Neural cell (in vitro differentiated cells): ENCODE measurements at regions not wholly inside any gene's neighbourhood (a gene's known extent, or its start where the extent isn't known, plus 50 kb on each side); places are given as distances from the start of the nearest gene placed in this dataset.
"Not testable (repeated sequence)": the region's sequence is repeated elsewhere in the genome, so short reads cannot be mapped to it uniquely, and the experiment has no call there.

Experiments
- H2AFZ ChIP-seq: fragments of 200-600, 300-800 bp; sonication (generic), shearing (Covaris generic); 2 replicates; pipeline ENCODE4 v1.6.0; 2014; ENCODE audit warnings: low read depth, mild to moderate bottlenecking, antibody characterized with exemption, low read length, moderate library complexity
- H3F3A ChIP-seq: fragments of 200-600 bp; shearing (Covaris generic); 2 replicates; pipeline ENCODE4 v1.6.1; 2016; ENCODE audit warnings: mild to moderate bottlenecking, moderate library complexity, mixed read lengths, antibody characterized with exemption, low read length; ENCODE audit not compliant: insufficient read depth, poor library complexity, severe bottlenecking
- H3K27ac ChIP-seq: fragments of 200-600, 300-800 bp; sonication (generic), shearing (Covaris generic); 2 replicates; pipeline ENCODE4 v1.5.1; 2014; ENCODE audit warnings: mild to moderate bottlenecking, low read length, moderate library complexity
- H3K27me3 ChIP-seq: fragments of 300-800, 200-600 bp; sonication (generic), shearing (Covaris generic); 2 replicates; pipeline ENCODE4 v1.6.0; 2014; ENCODE audit warnings: mild to moderate bottlenecking, low read depth, low read length, moderate library complexity; ENCODE audit not compliant: insufficient read depth
- H3K36me3 ChIP-seq: fragments of 300-800, 200-600 bp; sonication (generic), shearing (Covaris generic); 2 replicates; pipeline ENCODE4 v1.5.1; 2014; ENCODE audit warnings: mild to moderate bottlenecking, antibody characterized with exemption, low read length, moderate library complexity; ENCODE audit not compliant: insufficient read depth
- H3K4me2 ChIP-seq: fragments of 300-800, 200-600 bp; sonication (generic), shearing (Covaris generic); 2 replicates; pipeline ENCODE4 v1.6.0; 2014; ENCODE audit warnings: mild to moderate bottlenecking, low read length
- H3K4me3 ChIP-seq: fragments of 300-800, 200-600 bp; sonication (generic), shearing (Covaris generic); 2 replicates; pipeline ENCODE4 v1.5.1; 2014; ENCODE audit warnings: mild to moderate bottlenecking, low read length, moderate library complexity
- H3K79me2 ChIP-seq: fragments of 200-600 bp; shearing (Covaris generic); replicated peaks from 2 replicates; pipeline ENCODE4 v1.6.0; 2014; ENCODE audit warnings: mild to moderate bottlenecking, low read length, moderate library complexity; ENCODE audit not compliant: insufficient read depth
- H3K9ac ChIP-seq: fragments of 300-800, 200-600 bp; sonication (generic), shearing (Covaris generic); 2 replicates; pipeline ENCODE4 v1.6.1; 2016; ENCODE audit warnings: mild to moderate bottlenecking, low read length, mixed read lengths
- H3K9me2 ChIP-seq: fragments of 200-600 bp; shearing (Covaris generic); 2 replicates; pipeline ENCODE4 v1.6.1; 2016; ENCODE audit warnings: mild to moderate bottlenecking, low read length, mixed read lengths; ENCODE audit not compliant: insufficient read depth
- H3K9me3 ChIP-seq: fragments of 200-600, 300-800 bp; sonication (generic), shearing (Covaris generic); 2 replicates; pipeline ENCODE4 v1.6.1; 2016; ENCODE audit warnings: mild to moderate bottlenecking, mixed run types, low read length, moderate library complexity, mixed read lengths
- H4K20me1 ChIP-seq: fragments of 200-600 bp; shearing (Covaris generic); 2 replicates; pipeline ENCODE4 v1.6.1; 2016; ENCODE audit warnings: mild to moderate bottlenecking, mixed run types; ENCODE audit not compliant: insufficient read depth
- EP300 ChIP-seq: fragments of 450-650 bp; conservative IDR thresholded peaks from 2 replicates; pipeline ENCODE4 v1.6.1; 2014; ENCODE audit warnings: antibody characterized with exemption, mild to moderate bottlenecking, moderate library complexity; ENCODE audit not compliant: poor library complexity, severe bottlenecking
- EZH2 ChIP-seq: fragments of 200-600, 300-800 bp; shearing (Covaris generic), sonication (generic); IDR thresholded peaks from 2 replicates; pipeline ENCODE4 v1.6.1; 2014; ENCODE audit warnings: antibody characterized with exemption, low read length, borderline replicate concordance, mild to moderate bottlenecking; ENCODE audit not compliant: insufficient read depth, poor library complexity, severe bottlenecking
- MXI1 ChIP-seq: fragments of 450-650 bp; conservative IDR thresholded peaks from 2 replicates; pipeline ENCODE4 v1.6.1; 2014; ENCODE audit warnings: antibody characterized with exemption, mild to moderate bottlenecking; ENCODE audit not compliant: poor library complexity, severe bottlenecking
- POLR2AphosphoS5 ChIP-seq: IDR thresholded peaks from 2 replicates; pipeline ENCODE4 v1.6.1; 2012
- RAD21 ChIP-seq: fragments of 450-650 bp; conservative IDR thresholded peaks from 2 replicates; pipeline ENCODE4 v1.6.1; 2014; ENCODE audit warnings: antibody characterized with exemption, mild to moderate bottlenecking, moderate library complexity
- REST ChIP-seq: IDR thresholded peaks from 2 replicates; pipeline ENCODE4 v1.6.1; 2012; ENCODE audit warnings: borderline replicate concordance
- SMC3 ChIP-seq: fragments of 450-650 bp; conservative IDR thresholded peaks from 2 replicates; pipeline ENCODE4 v1.6.1; 2014; ENCODE audit warnings: antibody characterized with exemption, mild to moderate bottlenecking, moderate library complexity; ENCODE audit not compliant: poor library complexity
- TAF1 ChIP-seq: IDR thresholded peaks from 2 replicates; pipeline ENCODE4 v1.6.1; 2012; ENCODE audit warnings: low read depth
- TF ChIP-seq, protein P1 (sequence below): fragments of 450-650 bp; IDR thresholded peaks from 2 replicates; pipeline ENCODE4 v1.5.1; 2014; ENCODE audit warnings: antibody characterized with exemption, mild to moderate bottlenecking, moderate library complexity; ENCODE audit not compliant: poor library complexity, severe bottlenecking

- H3K4me3 ChIP-seq, H2AFZ ChIP-seq, H3K27ac ChIP-seq, H3F3A ChIP-seq, H3K9me3 ChIP-seq, H3K4me2 ChIP-seq, H3K27me3 ChIP-seq, H3K36me3 ChIP-seq, H3K9me2 ChIP-seq, H3K79me2 ChIP-seq, H4K20me1 ChIP-seq, H3K9ac ChIP-seq: not testable (repeated sequence)
Observed at GRCh38 chr2:126293962-126294361, 362.0 kb upstream of the GYPC start.

DNA sequence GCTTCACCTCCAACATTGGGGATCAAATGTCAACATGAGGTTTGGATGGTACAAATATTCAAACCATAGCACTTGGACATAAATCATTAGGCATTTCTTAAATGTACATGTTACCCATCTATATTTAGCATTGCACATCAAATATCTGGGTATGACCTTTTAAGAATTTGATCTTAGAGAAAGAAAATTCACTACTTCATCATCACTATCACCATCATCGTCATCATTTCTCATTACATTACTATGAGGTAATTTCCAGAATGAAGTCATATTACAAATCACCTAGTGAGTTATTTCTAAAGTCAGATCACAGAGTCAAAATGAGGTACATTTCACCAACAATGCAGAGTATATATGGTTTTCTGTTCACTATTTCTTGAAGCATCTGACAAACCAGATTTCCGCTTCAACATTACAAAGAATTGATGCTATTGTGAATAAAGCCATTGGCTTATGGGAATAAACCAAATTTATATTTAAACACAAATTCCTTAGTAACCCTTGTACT lies 356.4 kb upstream of the GYPC start:
- no peak overlapping the region for H3K4me2 ChIP-seq
- H3K4me3 ChIP-seq, result no peak overlapping the region
- H3K9me3 ChIP-seq, result no peaks in the 10 kb centered on the region
- H4K20me1 ChIP-seq, result no peaks in the 10 kb centered on the region
- no peak overlapping the region for H3K27ac ChIP-seq
- no peaks in the 10 kb centered on the region for H3K9me2 ChIP-seq
- H3K36me3 ChIP-seq, result no peaks in the 10 kb centered on the region
- TF ChIP-seq, protein P1, sequence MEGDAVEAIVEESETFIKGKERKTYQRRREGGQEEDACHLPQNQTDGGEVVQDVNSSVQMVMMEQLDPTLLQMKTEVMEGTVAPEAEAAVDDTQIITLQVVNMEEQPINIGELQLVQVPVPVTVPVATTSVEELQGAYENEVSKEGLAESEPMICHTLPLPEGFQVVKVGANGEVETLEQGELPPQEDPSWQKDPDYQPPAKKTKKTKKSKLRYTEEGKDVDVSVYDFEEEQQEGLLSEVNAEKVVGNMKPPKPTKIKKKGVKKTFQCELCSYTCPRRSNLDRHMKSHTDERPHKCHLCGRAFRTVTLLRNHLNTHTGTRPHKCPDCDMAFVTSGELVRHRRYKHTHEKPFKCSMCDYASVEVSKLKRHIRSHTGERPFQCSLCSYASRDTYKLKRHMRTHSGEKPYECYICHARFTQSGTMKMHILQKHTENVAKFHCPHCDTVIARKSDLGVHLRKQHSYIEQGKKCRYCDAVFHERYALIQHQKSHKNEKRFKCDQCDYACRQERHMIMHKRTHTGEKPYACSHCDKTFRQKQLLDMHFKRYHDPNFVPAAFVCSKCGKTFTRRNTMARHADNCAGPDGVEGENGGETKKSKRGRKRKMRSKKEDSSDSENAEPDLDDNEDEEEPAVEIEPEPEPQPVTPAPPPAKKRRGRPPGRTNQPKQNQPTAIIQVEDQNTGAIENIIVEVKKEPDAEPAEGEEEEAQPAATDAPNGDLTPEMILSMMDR, result no peak
- TF ChIP-seq SMC3 (no peak), MXI1 (no peak), TAF1 (no peak), EZH2 (no peak)
- H2AFZ ChIP-seq, result no peak overlapping the region
- no peaks in the 10 kb centered on the region for H3K79me2 ChIP-seq
- H3F3A ChIP-seq, result no peaks in the 10 kb centered on the region
- no peak overlapping the region for H3K9ac ChIP-seq
- H3K27me3 ChIP-seq, result no peaks in the 10 kb centered on the region

DNA sequence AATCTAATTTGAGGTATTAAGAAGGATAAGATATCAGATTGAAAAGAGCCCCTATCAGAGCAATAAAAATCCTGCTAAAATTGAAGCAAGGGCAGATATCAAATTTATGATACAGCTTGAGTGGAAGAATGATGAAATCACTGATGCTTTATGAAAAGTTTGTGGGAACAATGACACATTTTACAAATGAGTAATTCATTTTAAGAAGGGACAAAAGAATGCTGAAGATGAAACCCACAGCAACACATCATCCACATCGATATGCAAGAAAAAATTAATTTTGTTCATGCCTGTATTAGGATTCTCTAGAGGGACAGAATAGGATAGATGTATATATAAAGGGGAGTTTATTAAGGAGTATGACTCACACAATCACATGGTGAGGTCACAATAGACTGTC lies 355.6 kb upstream of the GYPC start:
- Histone ChIP-seq H3K36me3 (no peaks in the 10 kb centered on the region), H2AFZ (no peak overlapping the region), H3K9me3 (no peaks in the 10 kb centered on the region), H3K9me2 (no peaks in the 10 kb centered on the region), H3K4me3 (no peak overlapping the region), H3K27ac (no peak overlapping the region), H3K9ac (no peak overlapping the region), H4K20me1 (no peaks in the 10 kb centered on the region), H3K27me3 (no peaks in the 10 kb centered on the region), H3K4me2 (no peak overlapping the region), H3F3A (no peaks in the 10 kb centered on the region), H3K79me2 (no peaks in the 10 kb centered on the region)
- TF ChIP-seq, protein P1, result no peak
- no peak for TF ChIP-seq EP300
- no peak for TF ChIP-seq EZH2
- no peak for TF ChIP-seq POLR2AphosphoS5
- no peak for TF ChIP-seq MXI1
- TF ChIP-seq RAD21, result no peak
- no peak for TF ChIP-seq SMC3
- TF ChIP-seq REST, result no peak
- TF ChIP-seq TAF1, result no peak
